ENCODE measurements at regions not wholly inside any gene's neighbourhood (a gene's known extent, or its start where the extent isn't known, plus 50 kb on each side); places are given as distances from the start of the nearest gene placed in this dataset.
"Not testable (repeated sequence)": the region's sequence is repeated elsewhere in the genome, so short reads cannot be mapped to it uniquely, and the experiment has no call there.

GRCh38 chr3:194879126-194879877, 193.6 kb downstream of the FAM43A start:
- no peak for DNase-seq (ENCODE audit: low read depth in 3 of 3, low spot score in 1 of 3)

GRCh38 chr3:194879991-194880939, 194.6 kb downstream of the FAM43A start:
- no peak for DNase-seq (ENCODE audit: low read depth in 3 of 3, low spot score in 1 of 3)

GRCh38 chr3:194880940-194881925, 195.6 kb downstream of the FAM43A start:
- DNase-seq (ENCODE audit: low read depth in 3 of 3, low spot score in 1 of 3), result no peak

- DNase-seq (ENCODE audit: low read depth in 3 of 3, low spot score in 1 of 3), result no peak
These were observed 199.1 kb downstream of the FAM43A start for GRCh38 chr3:194884649-194885315.

- DNase-seq (ENCODE audit: low read depth in 3 of 3, low spot score in 1 of 3), result no peak
These were observed 200.1 kb downstream of the FAM43A start for GRCh38 chr3:194885766-194886165.

GRCh38 chr3:194886836-194887235, 201.2 kb downstream of the FAM43A start:
- DNase-seq (ENCODE audit: low read depth in 3 of 3, low spot score in 1 of 3), result no peak

GRCh38 chr3:194888062-194888461, 202.4 kb downstream of the FAM43A start:
- not testable (repeated sequence) for DNase-seq (ENCODE audit: low read depth in 3 of 3, low spot score in 1 of 3)

GRCh38 chr3:194888916-194889315, 203.2 kb downstream of the FAM43A start:
- no peak for DNase-seq (ENCODE audit: low read depth in 3 of 3, low spot score in 1 of 3)

GRCh38 chr3:194890091-194890490, 204.4 kb downstream of the FAM43A start:
- DNase-seq (ENCODE audit: low read depth in 3 of 3, low spot score in 1 of 3), result no peak

GRCh38 chr3:194893121-194893987, 207.7 kb downstream of the FAM43A start:
- DNase-seq (ENCODE audit: low read depth in 3 of 3, low spot score in 1 of 3), result no peak

GRCh38 chr3:194894538-194894937, 208.9 kb downstream of the FAM43A start:
- DNase-seq (ENCODE audit: low read depth in 3 of 3, low spot score in 1 of 3), result no peak

- no peak for DNase-seq (ENCODE audit: low read depth in 3 of 3, low spot score in 1 of 3)
These were observed 215.3 kb downstream of the FAM43A start for GRCh38 chr3:194900854-194901522.

- not testable (repeated sequence) for DNase-seq (ENCODE audit: low read depth in 3 of 3, low spot score in 1 of 3)
These were observed 217.8 kb downstream of the FAM43A start for GRCh38 chr3:194903447-194903846.

GRCh38 chr3:194904999-194905398, 219.3 kb downstream of the FAM43A start:
- not testable (repeated sequence) for DNase-seq (ENCODE audit: low read depth in 3 of 3, low spot score in 1 of 3)

GRCh38 chr3:194905696-194906095, 220.0 kb downstream of the FAM43A start:
- DNase-seq (ENCODE audit: low read depth in 3 of 3, low spot score in 1 of 3), result no peak

- no peak for DNase-seq (ENCODE audit: low read depth in 3 of 3, low spot score in 1 of 3)
These were observed 220.5 kb downstream of the FAM43A start for GRCh38 chr3:194906229-194906629.

GRCh38 chr3:194906970-194907629, 221.4 kb downstream of the FAM43A start:
- no peak for DNase-seq (ENCODE audit: low read depth in 3 of 3, low spot score in 1 of 3)

- no peak for DNase-seq (ENCODE audit: low read depth in 3 of 3, low spot score in 1 of 3)
These were observed 222.1 kb downstream of the FAM43A start for GRCh38 chr3:194907811-194908210.
